OCI-LY3 (cell line): ENCODE measurements at regions not wholly inside any gene's neighbourhood (a gene's known extent, or its start where the extent isn't known, plus 50 kb on each side); places are given as distances from the start of the nearest gene placed in this dataset.

Experiments
- CTCF ChIP-seq: fragments of 200-600, 300-600 bp; sonication (generic); IDR thresholded peaks from 2 replicates; pipeline ENCODE4 v1.5.1; 2014; ENCODE audit warnings: antibody characterized with exemption, low read length, low read depth
- EZH2phosphoT487 ChIP-seq: fragments of 200-600 bp; shearing (Covaris generic); IDR thresholded peaks from 2 replicates; pipeline ENCODE4 v1.6.1; 2018; ENCODE audit warnings: antibody characterized with exemption, mixed run types, low read depth

- no peak for TF ChIP-seq CTCF
- TF ChIP-seq EZH2phosphoT487 = no peak
Measured at GRCh38 chr11:110939471-110939870, 227.2 kb upstream of the ARHGAP20 start.
